ENCODE measurements at regions not wholly inside any gene's neighbourhood (a gene's known extent, or its start where the extent isn't known, plus 50 kb on each side); places are given as distances from the start of the nearest gene placed in this dataset.
"Not testable (repeated sequence)": the region's sequence is repeated elsewhere in the genome, so short reads cannot be mapped to it uniquely, and the experiment has no call there.

- H3K9me3 Mint-ChIP-seq: no peaks in the 10 kb centered on the region
- TF ChIP-seq CTCF (IDR thresholded peaks at IDR 0.05): no peak
- CTCF ChIA-PET: no interaction called here
- H3K27me3 Mint-ChIP-seq: no peaks in the 10 kb centered on the region
- intact Hi-C loops (cut with micrococcal nuclease): no loop called here
- no peak for ATAC-seq
- POLR2A ChIA-PET: no interaction called here
- no peaks in the 10 kb centered on the region for H3K4me1 Mint-ChIP-seq (ENCODE audit: low read depth)
- H3K36me3 Mint-ChIP-seq (ENCODE audit: low read depth): no peaks in the 10 kb centered on the region
- H3K27ac Mint-ChIP-seq: no peak overlapping the region
- H3K4me3 Mint-ChIP-seq: no peak overlapping the region
- no peak for DNase-seq
Observed at GRCh38 chr7:81865754-81866153, 95.9 kb upstream of the HGF start.

GRCh38 chr7:81859433-81859832 lies 89.6 kb upstream of the HGF start:
- Mint-ChIP-seq H3K9me3 (no peaks in the 10 kb centered on the region), H3K4me1 (ENCODE audit: low read depth) (no peaks in the 10 kb centered on the region), H3K36me3 (ENCODE audit: low read depth) (no peaks in the 10 kb centered on the region), H3K27me3 (no peaks in the 10 kb centered on the region), H3K4me3 (no peak overlapping the region), H3K27ac (no peak overlapping the region)
- no peak for TF ChIP-seq CTCF (IDR thresholded peaks at IDR 0.05)
- POLR2A ChIA-PET: no interaction called here
- intact Hi-C loops (cut with micrococcal nuclease): no loop called here
- no peak for ATAC-seq
- CTCF ChIA-PET: no interaction called here
- no peak for DNase-seq

- POLR2A ChIA-PET; intact Hi-C loops (cut with micrococcal nuclease); H3K4me3 Mint-ChIP-seq: not testable (repeated sequence)
Observed at GRCh38 chr7:81858820-81859219, 89.0 kb upstream of the HGF start.

GRCh38 chr7:81857385-81857784 lies 87.5 kb upstream of the HGF start:
- TF ChIP-seq CTCF (IDR thresholded peaks at IDR 0.05): no peak
- H3K9me3 Mint-ChIP-seq: peaks cover 1% of the 10 kb centered on the region
- no peak overlapping the region for H3K27ac Mint-ChIP-seq
- intact Hi-C loops (cut with micrococcal nuclease): no loop called here
- no peak for DNase-seq
- ATAC-seq: no peak
- H3K4me1 Mint-ChIP-seq (ENCODE audit: low read depth): no peaks in the 10 kb centered on the region
- ChIA-PET CTCF (no interaction called here), POLR2A (no interaction called here)
- no peak overlapping the region for H3K4me3 Mint-ChIP-seq
- H3K27me3 Mint-ChIP-seq: no peaks in the 10 kb centered on the region
- H3K36me3 Mint-ChIP-seq (ENCODE audit: low read depth): no peaks in the 10 kb centered on the region

More at GRCh38 chr7:81858820-81859219, 89.0 kb upstream of the HGF start:
- H3K27ac Mint-ChIP-seq; DNase-seq; H3K36me3 Mint-ChIP-seq (ENCODE audit: low read depth); ATAC-seq; H3K27me3 Mint-ChIP-seq; H3K9me3 Mint-ChIP-seq; CTCF ChIA-PET; H3K4me1 Mint-ChIP-seq (ENCODE audit: low read depth): not testable (repeated sequence)

- Mint-ChIP-seq H3K4me3 (no peak overlapping the region), H3K27ac (no peak overlapping the region), H3K36me3 (ENCODE audit: low read depth) (no peaks in the 10 kb centered on the region), H3K4me1 (ENCODE audit: low read depth) (no peaks in the 10 kb centered on the region), H3K27me3 (no peaks in the 10 kb centered on the region), H3K9me3 (peaks cover 1% of the 10 kb centered on the region)
- intact Hi-C loops (cut with micrococcal nuclease): no loop called here
- ChIA-PET POLR2A (no interaction called here), CTCF (no interaction called here)
- ATAC-seq: no peak
- no peak for TF ChIP-seq CTCF (IDR thresholded peaks at IDR 0.05)
- DNase-seq: no peak
Observed at GRCh38 chr7:81854518-81854917, 84.7 kb upstream of the HGF start.

- ChIA-PET POLR2A (interaction anchor here (0.6 kb wide), 1 partner anchor 49 kb away, joined by 3 read pairs; no protein-coding TSS in a partner anchor), CTCF (interaction anchor here (1.1 kb wide), 1 partner anchor 353 kb away, joined by 3 read pairs; no protein-coding TSS in a partner anchor)
- intact Hi-C loops (cut with micrococcal nuclease): no loop called here
- no peak for TF ChIP-seq CTCF (IDR thresholded peaks at IDR 0.05)
- ATAC-seq (no peak), DNase-seq (no peak)
- no peak overlapping the region for H3K4me3 Mint-ChIP-seq
- no peak overlapping the region for H3K27ac Mint-ChIP-seq
- H3K4me1 Mint-ChIP-seq (ENCODE audit: low read depth): no peaks in the 10 kb centered on the region
- H3K36me3 Mint-ChIP-seq (ENCODE audit: low read depth): no peaks in the 10 kb centered on the region
- H3K9me3 Mint-ChIP-seq: peaks cover 1% of the 10 kb centered on the region
- no peaks in the 10 kb centered on the region for H3K27me3 Mint-ChIP-seq
Observed at GRCh38 chr7:81852701-81853100, 82.9 kb upstream of the HGF start.
